Nucleus accumbens (tissue), 56 donors: ENCODE measurements at regions not wholly inside any gene's neighbourhood (a gene's known extent, or its start where the extent isn't known, plus 50 kb on each side); places are given as distances from the start of the nearest gene placed in this dataset.
A peak's percentile ranks its signal among the peaks of the same experiment; 100 is the strongest.
"Not testable (repeated sequence)": the region's sequence is repeated elsewhere in the genome, so short reads cannot be mapped to it uniquely, and the experiment has no call there.

ENCODE experiments used
- DNase-seq, 56 donors: peaks; one replicate each; lab custom pipeline; 2025; lab: John Stamatoyannopoulos, UW

GRCh38 chr11:82233201-82233600 lies 500.5 kb downstream of the FAM181B start:
- peak in 1 of 56 donors; percentile 13 for DNase-seq

GRCh38 chr11:82229341-82229740 lies 504.3 kb downstream of the FAM181B start:
- no peak for DNase-seq

GRCh38 chr11:82225930-82226329 lies 507.7 kb downstream of the FAM181B start:
- DNase-seq: no peak

GRCh38 chr11:82225502-82225901 lies 508.2 kb downstream of the FAM181B start:
- DNase-seq: no peak

GRCh38 chr11:82216927-82217570 lies 516.6 kb downstream of the FAM181B start:
- no peak for DNase-seq

- no peak for DNase-seq
Measured at GRCh38 chr11:82210011-82210410, 523.7 kb downstream of the FAM181B start.

GRCh38 chr11:82195283-82195682 lies 538.4 kb downstream of the FAM181B start:
- no peak for DNase-seq

- DNase-seq: no peak
Measured at GRCh38 chr11:82194521-82194920, 539.1 kb downstream of the FAM181B start.

- peak in 1 of 56 donors; percentile 1 for DNase-seq
Measured at GRCh38 chr11:82191695-82192094, 542.0 kb downstream of the FAM181B start.

- no peak for DNase-seq
Measured at GRCh38 chr11:82185925-82186324, 547.7 kb downstream of the FAM181B start.

GRCh38 chr11:82184966-82185365 lies 548.7 kb downstream of the FAM181B start:
- no peak for DNase-seq

- DNase-seq: no peak
Measured at GRCh38 chr11:82183346-82183745, 550.3 kb downstream of the FAM181B start.

GRCh38 chr11:82182697-82183096 lies 551.0 kb downstream of the FAM181B start:
- DNase-seq: not testable (repeated sequence)

GRCh38 chr11:82181796-82182195 lies 551.9 kb downstream of the FAM181B start:
- DNase-seq: not testable (repeated sequence)

- no peak for DNase-seq
Measured at GRCh38 chr11:82176945-82177344, 556.7 kb downstream of the FAM181B start.

GRCh38 chr11:82176365-82176764 lies 557.3 kb downstream of the FAM181B start:
- DNase-seq: no peak

- DNase-seq: no peak
Measured at GRCh38 chr11:82174610-82175009, 559.1 kb downstream of the FAM181B start.

- no peak for DNase-seq
Measured at GRCh38 chr11:82146789-82147188, 586.9 kb downstream of the FAM181B start.

- DNase-seq: no peak
Measured at GRCh38 chr11:82118946-82119345, 614.7 kb downstream of the FAM181B start.

GRCh38 chr11:82117362-82117761 lies 616.3 kb downstream of the FAM181B start:
- DNase-seq: no peak

GRCh38 chr11:82105331-82105998 lies 628.2 kb downstream of the FAM181B start:
- peak in 1 of 56 donors; percentile 5 for DNase-seq

- no peak for DNase-seq
Measured at GRCh38 chr11:82092904-82093303, 640.8 kb downstream of the FAM181B start.
